ENCODE measurements at regions not wholly inside any gene's neighbourhood (a gene's known extent, or its start where the extent isn't known, plus 50 kb on each side); places are given as distances from the start of the nearest gene placed in this dataset.

- TF ChIP-seq GATA2 (IDR thresholded peaks at IDR 0.05; ENCODE audit: low read depth, low read length), result no peak
- TF ChIP-seq GATA3 (IDR thresholded peaks at IDR 0.05; ENCODE audit: low read depth, low read length), result no peak
These were observed 934.4 kb upstream of the SLITRK1 start for GRCh38 chr13:84816567-84817105.

- TF ChIP-seq GATA3 (IDR thresholded peaks at IDR 0.05; ENCODE audit: low read depth, low read length), result no peak
- no peak for TF ChIP-seq GATA2 (IDR thresholded peaks at IDR 0.05; ENCODE audit: low read depth, low read length)
These were observed 930.5 kb upstream of the SLITRK1 start for GRCh38 chr13:84812789-84813188.

GRCh38 chr13:84812078-84812477 lies 929.8 kb upstream of the SLITRK1 start:
- TF ChIP-seq GATA3 (IDR thresholded peaks at IDR 0.05; ENCODE audit: low read depth, low read length) (no peak), GATA2 (IDR thresholded peaks at IDR 0.05; ENCODE audit: low read depth, low read length) (no peak)

GRCh38 chr13:84810781-84811180 lies 928.5 kb upstream of the SLITRK1 start:
- TF ChIP-seq GATA3 (IDR thresholded peaks at IDR 0.05; ENCODE audit: low read depth, low read length), result no peak
- no peak for TF ChIP-seq GATA2 (IDR thresholded peaks at IDR 0.05; ENCODE audit: low read depth, low read length)

GRCh38 chr13:84802073-84802472 lies 919.8 kb upstream of the SLITRK1 start:
- TF ChIP-seq GATA3 (IDR thresholded peaks at IDR 0.05; ENCODE audit: low read depth, low read length), result no peak
- TF ChIP-seq GATA2 (IDR thresholded peaks at IDR 0.05; ENCODE audit: low read depth, low read length), result no peak

- no peak for TF ChIP-seq GATA3 (IDR thresholded peaks at IDR 0.05; ENCODE audit: low read depth, low read length)
- no peak for TF ChIP-seq GATA2 (IDR thresholded peaks at IDR 0.05; ENCODE audit: low read depth, low read length)
These were observed 902.3 kb upstream of the SLITRK1 start for GRCh38 chr13:84784443-84785153.

GRCh38 chr13:84777316-84777715 lies 895.0 kb upstream of the SLITRK1 start:
- TF ChIP-seq GATA3 (IDR thresholded peaks at IDR 0.05; ENCODE audit: low read depth, low read length) (no peak), GATA2 (IDR thresholded peaks at IDR 0.05; ENCODE audit: low read depth, low read length) (no peak)

- TF ChIP-seq GATA3 (IDR thresholded peaks at IDR 0.05; ENCODE audit: low read depth, low read length) (no peak), GATA2 (IDR thresholded peaks at IDR 0.05; ENCODE audit: low read depth, low read length) (no peak)
These were observed 894.3 kb upstream of the SLITRK1 start for GRCh38 chr13:84776593-84776992.

- TF ChIP-seq GATA3 (IDR thresholded peaks at IDR 0.05; ENCODE audit: low read depth, low read length) (no peak), GATA2 (IDR thresholded peaks at IDR 0.05; ENCODE audit: low read depth, low read length) (no peak)
These were observed 891.8 kb upstream of the SLITRK1 start for GRCh38 chr13:84774111-84774510.

GRCh38 chr13:84760956-84761355 lies 878.7 kb upstream of the SLITRK1 start:
- TF ChIP-seq GATA2 (IDR thresholded peaks at IDR 0.05; ENCODE audit: low read depth, low read length) (no peak), GATA3 (IDR thresholded peaks at IDR 0.05; ENCODE audit: low read depth, low read length) (no peak)

- TF ChIP-seq GATA3 (IDR thresholded peaks at IDR 0.05; ENCODE audit: low read depth, low read length), result no peak
- no peak for TF ChIP-seq GATA2 (IDR thresholded peaks at IDR 0.05; ENCODE audit: low read depth, low read length)
These were observed 866.9 kb upstream of the SLITRK1 start for GRCh38 chr13:84749126-84749525.

- no peak for TF ChIP-seq GATA3 (IDR thresholded peaks at IDR 0.05; ENCODE audit: low read depth, low read length)
- TF ChIP-seq GATA2 (IDR thresholded peaks at IDR 0.05; ENCODE audit: low read depth, low read length), result no peak
These were observed 862.8 kb upstream of the SLITRK1 start for GRCh38 chr13:84745051-84745551.

- no peak for TF ChIP-seq GATA2 (IDR thresholded peaks at IDR 0.05; ENCODE audit: low read depth, low read length)
- TF ChIP-seq GATA3 (IDR thresholded peaks at IDR 0.05; ENCODE audit: low read depth, low read length), result no peak
These were observed 861.9 kb upstream of the SLITRK1 start for GRCh38 chr13:84744203-84744602.

- TF ChIP-seq GATA2 (IDR thresholded peaks at IDR 0.05; ENCODE audit: low read depth, low read length) (no peak), GATA3 (IDR thresholded peaks at IDR 0.05; ENCODE audit: low read depth, low read length) (no peak)
These were observed 859.0 kb upstream of the SLITRK1 start for GRCh38 chr13:84741253-84741652.

- TF ChIP-seq GATA2 (IDR thresholded peaks at IDR 0.05; ENCODE audit: low read depth, low read length) (no peak), GATA3 (IDR thresholded peaks at IDR 0.05; ENCODE audit: low read depth, low read length) (no peak)
These were observed 856.7 kb upstream of the SLITRK1 start for GRCh38 chr13:84739021-84739420.
